ENCODE measurements at regions not wholly inside any gene's neighbourhood (a gene's known extent, or its start where the extent isn't known, plus 50 kb on each side); places are given as distances from the start of the nearest gene placed in this dataset.

DNA sequence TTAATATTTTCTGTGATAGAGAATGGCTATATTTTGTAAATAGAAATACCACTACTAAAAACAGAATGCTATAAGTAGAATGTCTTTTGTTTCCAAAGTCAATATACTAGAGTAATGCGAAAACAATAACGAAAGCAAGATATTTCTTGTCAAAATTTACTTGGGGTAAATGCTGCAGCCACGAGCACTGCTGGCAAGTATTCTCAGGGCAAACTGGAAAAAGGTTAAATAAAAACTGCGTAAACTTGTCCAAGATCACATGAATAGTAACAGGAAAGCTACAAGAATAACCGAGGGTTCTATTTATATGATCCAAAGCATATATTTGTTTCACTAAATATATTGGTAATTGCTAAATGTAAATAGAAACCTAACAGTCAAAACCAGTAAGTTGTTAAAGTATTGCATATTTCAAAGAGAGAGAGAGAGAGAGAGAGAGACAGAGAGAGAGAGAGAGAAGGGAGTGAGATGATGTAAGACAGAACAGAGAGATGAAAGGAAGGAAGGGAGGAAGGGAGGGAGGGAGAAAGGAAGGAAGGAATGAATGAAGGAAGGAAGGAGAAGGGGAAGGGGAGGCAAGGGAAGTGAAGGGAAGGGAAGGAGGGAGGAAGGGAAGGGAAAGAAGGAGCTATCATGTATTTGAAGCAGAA, 231.7 kb downstream of the KCNC2 start:
- no peak for TF ChIP-seq CTCF (IDR thresholded peaks at IDR 0.05; ENCODE audit: borderline replicate concordance, extremely low read depth, low read length, poor library complexity, severe bottlenecking)
- TF ChIP-seq EZH2 (IDR thresholded peaks at IDR 0.05; ENCODE audit: borderline replicate concordance, low read depth, low read length, severe bottlenecking): no peak

All from DND-41 (cell line).